Mammary epithelial cell (primary cell): ENCODE measurements at regions not wholly inside any gene's neighbourhood (a gene's known extent, or its start where the extent isn't known, plus 50 kb on each side); places are given as distances from the start of the nearest gene placed in this dataset.

Experiments used
- CTCF ChIP-seq, 2 donors: IDR thresholded peaks in 1 of 2; conservative IDR thresholded peaks in 1 of 2; 2 replicates each; pipeline ENCODE4 v1.5.1; 2011 to 2012; ENCODE audit warnings: inconsistent platforms in 2 of 2, low read length in 2 of 2, mild to moderate bottlenecking in 2 of 2, control low read depth in 1 of 2, low read depth in 1 of 2; ENCODE audit not compliant: insufficient read depth in 1 of 2; ENCODE audit errors: extremely low read depth in 1 of 2
- EZH2 ChIP-seq: IDR thresholded peaks from 2 replicates; pipeline ENCODE4 v1.6.1; 2012; ENCODE audit warnings: low read length, inconsistent platforms, borderline replicate concordance

- no peak for TF ChIP-seq CTCF (conservative IDR thresholded peaks at IDR 0.05 in 1 of 2, IDR thresholded peaks at IDR 0.05 in 1 of 2; ENCODE audit: extremely low read depth in 1 of 2, insufficient read depth in 1 of 2, low read depth in 1 of 2, low read length in 2 of 2)
- no peak for TF ChIP-seq EZH2
Observed at GRCh38 chr16:51880776-51881175, 666.2 kb downstream of the TOX3 start.
